ENCODE measurements at regions not wholly inside any gene's neighbourhood (a gene's known extent, or its start where the extent isn't known, plus 50 kb on each side); places are given as distances from the start of the nearest gene placed in this dataset.

DNA sequence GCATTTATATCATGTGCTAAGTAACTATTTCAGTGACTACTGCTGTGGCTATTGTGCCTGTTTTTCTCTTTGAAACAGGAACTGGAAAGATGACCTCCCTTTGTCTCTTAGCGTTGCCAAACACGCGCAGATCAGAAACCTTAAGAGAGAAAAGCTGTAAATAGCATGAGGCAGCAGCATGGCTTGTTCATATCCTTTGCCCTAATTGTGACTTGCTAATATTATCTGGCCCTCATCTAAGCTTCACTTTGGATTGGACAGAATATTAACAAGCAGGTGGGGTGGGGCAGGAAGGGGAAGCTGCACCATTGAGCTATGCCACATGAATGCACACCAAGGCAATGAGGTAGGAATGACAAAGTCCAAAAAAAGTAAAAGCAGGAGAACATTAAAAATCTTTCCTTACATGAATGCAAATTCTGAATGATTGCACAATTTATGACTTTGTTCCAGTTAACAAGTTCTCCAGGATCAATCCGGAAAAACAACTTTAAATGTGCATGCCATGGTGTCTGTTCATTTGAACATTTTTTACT, 128.4 kb downstream of the IRS1 start:
- Histone ChIP-seq H3K27ac (peak overlapping the region; percentile 62), H3K36me3 (replicated peaks; ENCODE audit: insufficient read depth, low read depth) (no peaks in the 10 kb centered on the region), H4K20me1 (ENCODE audit: insufficient read depth, poor library complexity, severe bottlenecking) (no peaks in the 10 kb centered on the region), H2AFZ (no peak overlapping the region), H3K4me1 (ENCODE audit: insufficient read depth) (peaks cover 11% of the 10 kb centered on the region), H3K9me3 (ENCODE audit: low read depth) (no peaks in the 10 kb centered on the region), H3K27me3 (no peaks in the 10 kb centered on the region), H3K79me2 (no peaks in the 10 kb centered on the region), H3K9me2 (replicated peaks; ENCODE audit: insufficient read depth) (no peaks in the 10 kb centered on the region), H3K4me3 (no peak overlapping the region), H3K4me2 (no peak overlapping the region)
- WGBS (ENCODE audit: low lambda C conversion rate, missing lambda C conversion rate): 67% methylated on average over 4 of the region's 4 CpGs
- DNase-seq (ENCODE audit: low spot score): peak; percentile 29
- TF ChIP-seq EZH2phosphoT487 (IDR thresholded peaks at IDR 0.05; ENCODE audit: low read depth, severe bottlenecking, unreplicated experiment): no peak
- TF ChIP-seq EZH2 (IDR thresholded peaks at IDR 0.05; ENCODE audit: borderline replicate concordance): no peak
- TF ChIP-seq, protein P1, sequence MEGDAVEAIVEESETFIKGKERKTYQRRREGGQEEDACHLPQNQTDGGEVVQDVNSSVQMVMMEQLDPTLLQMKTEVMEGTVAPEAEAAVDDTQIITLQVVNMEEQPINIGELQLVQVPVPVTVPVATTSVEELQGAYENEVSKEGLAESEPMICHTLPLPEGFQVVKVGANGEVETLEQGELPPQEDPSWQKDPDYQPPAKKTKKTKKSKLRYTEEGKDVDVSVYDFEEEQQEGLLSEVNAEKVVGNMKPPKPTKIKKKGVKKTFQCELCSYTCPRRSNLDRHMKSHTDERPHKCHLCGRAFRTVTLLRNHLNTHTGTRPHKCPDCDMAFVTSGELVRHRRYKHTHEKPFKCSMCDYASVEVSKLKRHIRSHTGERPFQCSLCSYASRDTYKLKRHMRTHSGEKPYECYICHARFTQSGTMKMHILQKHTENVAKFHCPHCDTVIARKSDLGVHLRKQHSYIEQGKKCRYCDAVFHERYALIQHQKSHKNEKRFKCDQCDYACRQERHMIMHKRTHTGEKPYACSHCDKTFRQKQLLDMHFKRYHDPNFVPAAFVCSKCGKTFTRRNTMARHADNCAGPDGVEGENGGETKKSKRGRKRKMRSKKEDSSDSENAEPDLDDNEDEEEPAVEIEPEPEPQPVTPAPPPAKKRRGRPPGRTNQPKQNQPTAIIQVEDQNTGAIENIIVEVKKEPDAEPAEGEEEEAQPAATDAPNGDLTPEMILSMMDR (IDR thresholded peaks at IDR 0.05; ENCODE audit: poor library complexity): no peak

DNA sequence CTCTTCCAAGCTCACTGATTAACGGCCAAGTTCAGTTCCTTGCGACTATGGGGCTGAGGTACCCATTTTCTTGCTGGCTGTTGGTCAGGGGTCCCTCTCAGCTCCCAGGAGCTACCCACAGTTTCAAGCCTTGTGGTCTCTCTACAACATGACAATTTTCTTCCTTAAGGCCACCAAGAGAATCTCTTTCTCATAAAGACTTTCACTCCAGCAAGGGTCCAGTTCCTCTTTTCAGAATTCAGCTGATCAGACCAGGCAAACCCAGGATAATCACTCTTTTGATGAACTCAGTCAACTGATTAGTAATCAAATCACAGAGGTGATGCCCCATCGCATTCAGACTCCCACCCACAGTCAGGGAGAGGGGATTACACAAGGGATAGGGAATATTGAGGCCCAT, 129.7 kb downstream of the IRS1 start:
- no peak overlapping the region for H3K4me2 ChIP-seq
- H3K4me3 ChIP-seq: no peak overlapping the region
- H3K79me2 ChIP-seq: no peaks in the 10 kb centered on the region
- 99% methylated on average over 3 of the region's 3 CpGs for WGBS (ENCODE audit: low lambda C conversion rate, missing lambda C conversion rate)
- TF ChIP-seq EZH2 (IDR thresholded peaks at IDR 0.05; ENCODE audit: borderline replicate concordance) (no peak), EZH2phosphoT487 (IDR thresholded peaks at IDR 0.05; ENCODE audit: low read depth, severe bottlenecking, unreplicated experiment) (no peak)
- TF ChIP-seq, protein P1 (IDR thresholded peaks at IDR 0.05; ENCODE audit: poor library complexity): no peak
- no peak overlapping the region for H2AFZ ChIP-seq
- H3K9me3 ChIP-seq (ENCODE audit: low read depth): no peaks in the 10 kb centered on the region
- DNase-seq (ENCODE audit: low spot score): no peak
- no peaks in the 10 kb centered on the region for H3K9me2 ChIP-seq (replicated peaks; ENCODE audit: insufficient read depth)
- H3K4me1 ChIP-seq (ENCODE audit: insufficient read depth): peaks cover 11% of the 10 kb centered on the region
- no peaks in the 10 kb centered on the region for H4K20me1 ChIP-seq (ENCODE audit: insufficient read depth, poor library complexity, severe bottlenecking)
- H3K27me3 ChIP-seq: no peaks in the 10 kb centered on the region
- H3K36me3 ChIP-seq (replicated peaks; ENCODE audit: insufficient read depth, low read depth): no peaks in the 10 kb centered on the region
- H3K27ac ChIP-seq: no peak overlapping the region

DNA sequence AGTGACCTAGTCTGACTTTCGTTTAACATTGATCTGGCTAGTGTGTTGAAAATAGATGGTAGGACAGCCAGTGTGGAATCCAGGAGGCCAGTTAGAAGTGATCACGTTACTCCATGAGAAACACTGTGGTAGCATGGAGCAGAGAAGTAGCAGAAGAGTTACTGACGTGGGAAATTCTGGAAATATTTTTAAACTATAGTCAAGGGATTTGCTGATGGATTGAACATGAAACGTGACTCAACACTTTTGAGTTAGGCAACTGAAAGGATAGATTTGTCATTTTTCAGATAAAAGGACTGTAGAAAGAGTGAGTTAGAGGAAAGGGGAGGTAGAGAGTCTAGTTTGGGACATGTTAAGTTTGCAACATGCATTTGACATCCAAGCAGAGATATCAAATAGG, 130.4 kb downstream of the IRS1 start:
- H3K9me3 ChIP-seq (ENCODE audit: low read depth): no peaks in the 10 kb centered on the region
- H2AFZ ChIP-seq: no peak overlapping the region
- no peak overlapping the region for H3K4me2 ChIP-seq
- no peaks in the 10 kb centered on the region for H3K9me2 ChIP-seq (replicated peaks; ENCODE audit: insufficient read depth)
- H3K79me2 ChIP-seq: no peaks in the 10 kb centered on the region
- no peaks in the 10 kb centered on the region for H3K27me3 ChIP-seq
- H3K4me3 ChIP-seq: no peak overlapping the region
- no peaks in the 10 kb centered on the region for H3K36me3 ChIP-seq (replicated peaks; ENCODE audit: insufficient read depth, low read depth)
- H4K20me1 ChIP-seq (ENCODE audit: insufficient read depth, poor library complexity, severe bottlenecking): no peaks in the 10 kb centered on the region
- no peak for DNase-seq (ENCODE audit: low spot score)
- TF ChIP-seq EZH2phosphoT487 (IDR thresholded peaks at IDR 0.05; ENCODE audit: low read depth, severe bottlenecking, unreplicated experiment) (no peak), EZH2 (IDR thresholded peaks at IDR 0.05; ENCODE audit: borderline replicate concordance) (no peak)
- TF ChIP-seq, protein P1 (IDR thresholded peaks at IDR 0.05; ENCODE audit: poor library complexity): no peak
- peaks cover 11% of the 10 kb centered on the region for H3K4me1 ChIP-seq (ENCODE audit: insufficient read depth)
- H3K27ac ChIP-seq: no peak overlapping the region
- 89% methylated on average over 4 of the region's 4 CpGs for WGBS (ENCODE audit: low lambda C conversion rate, missing lambda C conversion rate)

DNA sequence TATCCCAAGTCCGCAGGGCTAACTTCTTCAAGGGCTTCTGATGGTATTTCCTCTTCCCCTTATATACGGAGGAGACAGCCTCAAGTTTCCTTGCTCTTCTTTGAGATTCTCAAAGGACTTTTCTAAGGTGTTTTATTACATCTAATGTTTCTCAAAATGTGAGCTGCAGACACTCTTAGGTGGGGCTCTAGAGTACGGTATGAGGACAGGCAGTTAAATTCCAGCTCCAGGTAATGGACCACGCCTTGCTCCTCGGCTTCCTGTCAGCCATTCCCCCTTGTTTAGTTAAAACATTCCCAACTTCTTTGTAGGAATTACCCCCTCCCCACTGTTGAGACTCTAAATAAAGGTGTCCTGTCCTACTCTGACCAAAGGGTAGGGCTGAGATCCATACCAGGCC, 131.9 kb downstream of the IRS1 start:
- Histone ChIP-seq H3K27me3 (no peaks in the 10 kb centered on the region), H3K4me3 (no peak overlapping the region), H2AFZ (no peak overlapping the region), H3K27ac (no peak overlapping the region), H3K4me2 (no peak overlapping the region), H3K79me2 (no peaks in the 10 kb centered on the region), H3K9me3 (ENCODE audit: low read depth) (no peaks in the 10 kb centered on the region), H3K36me3 (replicated peaks; ENCODE audit: insufficient read depth, low read depth) (no peaks in the 10 kb centered on the region), H3K4me1 (ENCODE audit: insufficient read depth) (peaks cover 11% of the 10 kb centered on the region), H3K9me2 (replicated peaks; ENCODE audit: insufficient read depth) (no peaks in the 10 kb centered on the region), H4K20me1 (ENCODE audit: insufficient read depth, poor library complexity, severe bottlenecking) (no peaks in the 10 kb centered on the region)
- no peak for DNase-seq (ENCODE audit: low spot score)
- WGBS (ENCODE audit: low lambda C conversion rate, missing lambda C conversion rate): 67% methylated on average over 5 of the region's 5 CpGs
- TF ChIP-seq EZH2 (IDR thresholded peaks at IDR 0.05; ENCODE audit: borderline replicate concordance) (no peak), EZH2phosphoT487 (IDR thresholded peaks at IDR 0.05; ENCODE audit: low read depth, severe bottlenecking, unreplicated experiment) (no peak)
- TF ChIP-seq, protein P1 (IDR thresholded peaks at IDR 0.05; ENCODE audit: poor library complexity): no peak

Measured in hepatocyte (in vitro differentiated cells).